ENCODE measurements at regions not wholly inside any gene's neighbourhood (a gene's known extent, or its start where the extent isn't known, plus 50 kb on each side); places are given as distances from the start of the nearest gene placed in this dataset.
"Not testable (repeated sequence)": the region's sequence is repeated elsewhere in the genome, so short reads cannot be mapped to it uniquely, and the experiment has no call there.

DNA sequence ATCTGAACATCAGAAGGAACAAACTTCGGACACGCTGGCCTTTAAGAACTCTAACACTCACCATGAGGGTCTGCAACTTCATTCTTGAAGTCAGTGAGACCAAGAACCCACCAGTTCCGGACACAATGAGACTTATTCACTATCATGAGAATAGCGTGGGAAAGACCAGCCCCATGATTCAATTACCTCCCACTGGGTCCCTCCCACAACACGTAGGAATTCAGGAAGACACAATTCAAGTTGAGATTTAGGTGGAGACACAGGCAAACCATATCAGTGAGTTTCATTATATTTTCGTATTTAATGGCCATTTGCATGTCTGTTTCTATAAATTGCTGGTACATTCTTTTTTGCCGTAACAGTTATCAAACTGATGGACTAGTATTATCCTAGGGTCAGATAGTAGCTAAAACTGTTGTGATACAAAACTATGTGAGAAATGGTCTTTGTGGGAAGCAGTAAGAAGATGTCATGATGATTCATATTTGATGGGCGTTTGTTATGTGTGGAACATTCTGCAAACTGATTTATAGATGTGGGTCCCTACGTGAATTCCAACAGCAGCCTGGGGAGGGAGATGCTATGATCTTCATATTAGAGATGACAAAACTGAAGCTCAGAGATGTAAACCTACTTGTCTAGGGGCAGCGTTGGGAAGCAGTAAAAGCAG, 282.4 kb upstream of the TMEM132C start:
- no peak for DNase-seq

DNA sequence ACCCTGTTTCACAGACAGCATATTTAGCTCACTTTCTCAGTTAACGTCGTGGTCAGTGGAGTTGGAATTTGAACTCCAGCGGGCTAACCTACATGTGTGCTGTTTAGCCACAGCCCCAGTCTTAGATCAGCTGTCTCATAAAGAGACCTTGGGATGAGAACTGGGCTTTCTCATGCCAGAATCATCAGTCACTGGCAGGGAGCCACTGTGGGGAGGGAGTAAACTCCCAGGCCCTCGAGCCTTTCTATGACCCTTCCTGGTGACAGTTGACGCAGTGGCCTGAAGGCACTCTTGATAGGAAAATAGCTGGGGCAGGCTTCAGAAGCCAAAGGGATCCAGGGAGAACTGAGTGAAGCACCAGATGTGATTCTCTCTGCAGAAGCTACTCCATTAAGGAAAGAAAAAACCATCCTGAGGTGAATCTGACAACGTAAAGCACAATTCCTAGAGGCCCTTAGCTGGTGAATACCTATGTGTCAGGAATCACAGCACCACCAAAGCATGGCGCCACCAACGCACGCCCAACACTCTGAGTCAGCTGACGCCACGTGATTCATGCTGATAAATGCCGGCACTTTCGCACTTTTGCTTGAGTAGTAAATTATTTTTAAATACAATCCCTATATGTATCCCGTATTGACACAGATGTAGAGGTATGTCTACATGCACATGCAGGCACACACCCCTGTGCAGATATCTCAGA, 279.6 kb upstream of the TMEM132C start:
- peak; percentile 51 for DNase-seq

DNA sequence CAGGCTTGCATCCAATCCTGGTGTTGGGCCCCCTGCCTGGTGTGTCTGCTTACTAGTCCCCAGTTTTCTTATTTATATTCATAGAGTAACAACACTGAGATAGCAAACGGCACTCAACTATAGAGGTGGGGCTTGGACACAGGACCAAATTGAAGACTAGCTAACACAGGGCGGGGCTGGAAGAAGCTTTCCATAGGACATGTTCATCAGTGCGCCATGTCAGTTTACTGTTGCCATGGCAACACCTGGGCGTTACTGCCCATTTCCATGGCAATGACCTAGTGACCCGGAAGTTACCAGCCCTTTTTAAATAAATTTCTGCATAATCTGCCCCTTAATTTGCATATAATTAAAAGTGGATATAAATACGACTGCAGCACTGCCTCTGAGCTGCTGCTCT, 275.5 kb upstream of the TMEM132C start:
- DNase-seq: no peak

DNA sequence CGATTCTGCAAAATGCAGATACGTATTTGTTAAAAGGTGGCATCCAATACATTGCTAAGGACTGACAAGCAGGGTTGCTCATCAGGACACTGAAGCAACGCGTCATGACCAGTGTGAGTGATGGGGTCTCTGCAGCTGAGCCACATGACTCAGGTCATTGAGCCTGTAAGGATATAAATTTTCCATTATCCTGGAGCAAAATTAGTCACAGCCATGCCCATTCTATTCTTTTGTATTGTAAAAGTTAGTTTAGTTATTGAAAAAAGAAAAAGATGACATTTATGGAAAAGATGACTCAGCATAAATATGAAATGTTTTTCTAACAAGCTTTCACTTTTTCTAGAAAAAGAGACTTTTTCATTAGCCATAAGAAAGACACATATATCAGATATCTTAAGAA, 268.0 kb upstream of the TMEM132C start:
- no peak for DNase-seq

- DNase-seq: no peak
Observed at GRCh38 chr12:128004383-128004938, 262.5 kb upstream of the TMEM132C start.

GRCh38 chr12:128007250-128007649, 259.7 kb upstream of the TMEM132C start:
- DNase-seq: no peak

DNA sequence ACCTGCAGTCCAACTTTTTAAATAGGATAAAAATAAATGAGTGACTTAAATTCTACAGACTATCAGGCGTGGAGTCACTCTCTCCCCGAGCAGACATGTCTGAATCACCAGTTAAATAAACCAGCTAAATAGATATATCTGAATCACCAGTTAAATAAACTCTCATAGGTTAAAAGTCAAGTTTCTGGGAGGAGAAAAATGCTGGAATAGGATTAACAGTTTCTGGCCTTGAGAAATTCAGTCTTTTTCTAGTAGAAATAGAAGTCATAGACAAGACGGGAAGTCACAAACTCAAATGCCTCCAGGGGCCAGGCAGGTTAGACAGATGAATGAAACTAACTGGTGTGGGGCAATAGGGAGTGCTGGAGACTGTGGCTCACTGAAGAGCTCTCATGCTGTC, 258.6 kb upstream of the TMEM132C start:
- DNase-seq: no peak

- DNase-seq: no peak
Observed at GRCh38 chr12:128009108-128009507, 257.9 kb upstream of the TMEM132C start.

DNA sequence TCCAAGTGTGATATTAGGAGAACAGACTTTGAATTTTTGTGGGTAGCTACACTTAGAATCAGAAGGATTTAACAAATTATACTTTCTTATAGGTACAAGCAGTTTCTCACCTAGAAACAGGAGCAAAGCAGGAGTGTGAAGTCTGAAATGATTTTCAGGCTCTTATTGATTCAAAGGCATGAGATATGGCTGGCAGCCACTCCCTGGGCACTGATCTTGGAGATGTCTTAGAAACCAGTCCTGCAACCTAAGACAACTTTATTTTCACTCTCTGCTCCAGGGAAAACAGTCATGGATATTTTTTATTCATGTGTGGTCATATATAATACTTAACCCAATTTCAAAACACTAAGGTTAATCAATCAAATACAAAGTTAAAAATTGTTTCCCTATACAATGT, 254.9 kb upstream of the TMEM132C start:
- DNase-seq: no peak

GRCh38 chr12:128015276-128015675, 251.7 kb upstream of the TMEM132C start:
- no peak for DNase-seq

- no peak for DNase-seq
Observed at GRCh38 chr12:128018067-128018466, 248.9 kb upstream of the TMEM132C start.

GRCh38 chr12:128019996-128020544, 246.9 kb upstream of the TMEM132C start:
- no peak for DNase-seq

DNA sequence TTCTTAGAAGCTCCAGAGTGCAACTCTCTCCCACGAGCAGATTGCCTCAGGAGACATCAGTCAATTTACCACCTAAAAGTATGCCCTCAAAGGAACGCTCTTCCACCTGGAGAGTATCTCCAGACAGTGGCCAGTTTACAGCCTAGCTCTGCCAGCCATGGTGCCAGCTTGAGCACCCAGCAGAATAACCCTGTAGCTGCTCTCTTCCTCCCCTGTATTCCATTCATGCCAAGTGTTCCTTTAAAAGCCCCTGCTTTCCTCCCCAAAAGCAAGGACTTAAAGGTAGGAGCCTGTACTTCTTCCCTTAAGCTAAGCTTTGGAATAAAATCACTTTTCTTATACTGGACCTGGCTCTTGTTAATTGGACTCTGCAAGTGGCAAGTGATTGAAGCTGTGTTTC, 245.4 kb upstream of the TMEM132C start:
- DNase-seq: no peak

DNA sequence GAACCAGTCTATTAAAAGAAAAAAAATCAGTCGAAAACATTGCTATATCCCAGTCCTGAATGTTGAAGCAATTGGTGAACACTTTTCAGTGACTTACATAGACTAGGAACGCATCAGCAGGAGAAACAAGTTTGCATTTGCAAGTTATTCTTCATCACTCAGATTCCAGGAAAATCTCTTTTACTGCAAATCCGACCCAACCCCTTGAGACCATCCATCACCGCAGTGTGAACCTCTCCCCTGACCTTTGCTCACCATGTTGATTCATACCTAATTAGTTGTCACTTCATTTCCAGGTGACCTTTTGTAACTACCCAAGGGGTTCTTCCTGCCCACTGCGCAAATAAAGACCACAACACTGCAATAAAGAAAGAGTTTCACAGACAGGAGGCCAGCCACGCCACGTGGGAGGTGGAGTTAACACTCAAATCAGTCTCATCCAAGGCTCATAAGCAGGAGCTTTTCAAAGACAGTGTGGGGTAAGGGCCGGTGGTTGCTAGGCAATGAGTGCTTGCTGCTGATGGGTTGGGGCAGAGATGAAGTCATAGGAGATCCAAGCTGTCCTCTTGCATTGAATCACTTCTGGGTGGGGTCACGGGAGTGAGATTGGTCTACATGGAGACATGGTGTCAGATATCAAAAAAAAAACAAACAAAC, 241.3 kb upstream of the TMEM132C start:
- no peak for DNase-seq

GRCh38 chr12:128026696-128027574, 240.0 kb upstream of the TMEM132C start:
- no peak for DNase-seq

DNA sequence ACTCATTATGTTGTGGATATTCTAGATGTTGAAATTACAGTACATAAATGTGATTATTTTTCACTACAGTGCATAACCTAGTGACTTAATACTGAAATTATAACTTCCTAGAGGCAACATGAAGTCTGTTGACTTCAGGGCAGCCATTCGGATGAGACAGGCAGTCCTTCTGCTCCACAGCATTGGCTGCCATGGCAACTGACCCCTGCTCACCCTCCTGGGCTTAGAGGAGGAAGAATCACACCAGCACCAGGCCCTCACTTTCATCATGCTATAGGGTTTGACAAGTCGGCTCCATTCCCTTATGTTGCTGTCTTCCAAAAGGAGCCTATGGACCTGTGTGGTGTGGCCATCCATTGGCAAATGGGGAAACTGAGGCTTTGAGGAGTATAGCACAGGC, 233.5 kb upstream of the TMEM132C start:
- DNase-seq: no peak

DNA sequence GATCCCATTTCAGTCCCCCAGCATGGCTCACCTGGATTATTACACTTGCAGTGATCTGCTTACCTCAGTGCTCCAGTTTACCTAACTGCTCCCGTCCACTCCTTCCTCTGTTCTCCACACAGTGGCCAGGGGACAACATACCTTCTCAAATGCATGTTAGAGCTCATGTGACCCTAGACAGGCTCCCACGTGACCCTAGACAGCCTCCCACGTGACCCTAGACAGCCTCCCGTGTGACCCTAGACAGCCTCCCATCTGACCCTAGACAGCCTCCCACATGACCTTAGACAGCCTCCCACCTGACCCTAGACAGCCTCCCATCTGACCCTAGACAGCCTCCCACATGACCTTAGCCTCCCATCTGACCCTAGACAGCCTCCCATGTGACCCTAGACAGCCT, 226.0 kb upstream of the TMEM132C start:
- no peak for DNase-seq

DNA sequence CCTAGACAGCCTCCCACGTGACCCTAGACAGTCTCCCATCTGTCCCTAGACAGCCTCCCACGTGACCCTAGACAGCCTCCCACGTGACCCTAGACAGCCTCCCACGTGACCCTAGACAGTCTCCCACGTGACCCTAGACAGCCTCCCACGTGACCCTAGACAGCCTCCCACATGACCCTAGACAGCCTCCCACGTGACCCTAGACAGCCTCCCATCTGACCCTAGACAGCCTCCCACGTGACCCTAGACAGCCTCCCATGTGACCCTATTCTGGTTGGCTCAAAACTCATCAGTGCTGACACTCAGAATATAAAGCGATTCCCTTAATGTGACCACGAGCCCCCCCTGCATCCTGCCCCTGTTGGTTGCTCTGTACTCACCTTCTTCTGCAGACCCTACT, 224.7 kb upstream of the TMEM132C start:
- DNase-seq: not testable (repeated sequence)

DNA sequence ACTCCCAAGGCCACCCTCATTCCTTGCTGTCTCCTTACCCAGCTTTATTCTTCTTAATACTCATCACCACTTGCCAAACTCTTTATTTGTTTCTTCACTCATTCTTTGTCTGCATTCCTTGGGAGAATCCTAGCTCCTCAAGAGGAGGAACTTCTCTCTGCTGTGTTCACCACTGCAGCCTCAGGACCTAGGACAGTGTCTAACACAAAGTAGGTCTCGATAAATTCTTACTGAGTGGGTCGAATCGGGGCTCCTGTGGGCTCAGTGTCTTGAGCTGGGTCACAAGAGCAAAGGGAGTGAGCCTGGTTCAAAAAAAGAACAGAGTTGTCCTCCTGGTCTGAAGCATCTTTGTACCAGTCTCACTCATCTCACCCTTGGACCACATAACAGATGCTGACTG, 224.1 kb upstream of the TMEM132C start:
- no peak for DNase-seq

- no peak for DNase-seq
Observed at GRCh38 chr12:128043317-128043716, 223.7 kb upstream of the TMEM132C start.

DNA sequence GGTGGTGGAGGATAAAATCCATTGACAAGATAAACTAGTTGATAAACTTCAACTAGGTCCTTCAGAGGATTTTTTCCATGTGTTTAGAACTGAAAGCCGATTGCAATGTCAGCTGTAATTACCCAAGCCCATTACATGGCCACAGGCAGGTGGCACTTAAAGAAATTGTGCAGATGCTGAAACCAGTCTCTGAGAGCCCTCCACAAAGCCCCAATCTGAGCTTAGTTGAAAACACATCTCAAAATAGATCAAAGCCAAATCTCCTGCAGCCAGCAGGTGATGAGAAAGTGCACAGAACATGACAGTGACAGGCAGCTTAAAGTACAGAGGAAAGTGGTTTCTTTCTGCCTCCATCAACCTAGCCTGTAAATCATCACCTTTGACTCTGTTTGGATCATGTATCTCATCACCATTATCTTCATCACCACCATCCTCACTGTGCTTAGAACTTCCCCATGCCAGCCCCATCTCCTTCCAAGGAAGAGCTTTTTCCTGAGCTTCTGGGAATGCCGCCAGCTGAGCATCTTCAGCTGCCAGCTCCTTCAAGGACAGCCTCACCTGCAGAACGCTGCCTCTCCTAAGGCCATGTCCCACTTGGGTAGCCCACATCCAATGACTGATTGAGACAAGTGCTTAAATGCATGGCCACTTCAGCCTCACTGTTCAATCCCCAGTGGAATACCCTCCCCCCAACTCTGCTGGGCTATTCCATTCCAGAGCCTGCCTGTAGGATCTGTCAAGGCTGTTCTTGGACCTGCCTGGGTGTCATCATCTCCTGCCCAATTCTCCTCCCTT, 219.5 kb upstream of the TMEM132C start:
- DNase-seq: peak; percentile 93

- DNase-seq: no peak
Observed at GRCh38 chr12:128052331-128052730, 214.6 kb upstream of the TMEM132C start.

All from DMS79 (cell line).